ENCODE measurements at regions not wholly inside any gene's neighbourhood (a gene's known extent, or its start where the extent isn't known, plus 50 kb on each side); places are given as distances from the start of the nearest gene placed in this dataset.
"Not testable (repeated sequence)": the region's sequence is repeated elsewhere in the genome, so short reads cannot be mapped to it uniquely, and the experiment has no call there.

GRCh38 chr15:70576696-70577095 is 186.7 kb downstream of the UACA start:
- DNase-seq (ENCODE audit: low read depth in 2 of 2), result no peak

GRCh38 chr15:70576276-70576675 is 187.1 kb downstream of the UACA start:
- no peak for DNase-seq (ENCODE audit: low read depth in 2 of 2)

- peak; percentile 94 to 96 for DNase-seq (ENCODE audit: low read depth in 2 of 2)
Observed at GRCh38 chr15:70575231-70576226, 187.8 kb downstream of the UACA start.

GRCh38 chr15:70574325-70574724 is 189.0 kb downstream of the UACA start:
- DNase-seq (ENCODE audit: low read depth in 2 of 2), result not testable (repeated sequence)

GRCh38 chr15:70573121-70573850 is 190.1 kb downstream of the UACA start:
- DNase-seq (ENCODE audit: low read depth in 2 of 2), result no peak

GRCh38 chr15:70569714-70570231 is 193.6 kb downstream of the UACA start:
- DNase-seq (ENCODE audit: low read depth in 2 of 2), result no peak

GRCh38 chr15:70569091-70569713 is 194.2 kb downstream of the UACA start:
- peak; percentile 60 to 65 for DNase-seq (ENCODE audit: low read depth in 2 of 2)

- DNase-seq (ENCODE audit: low read depth in 2 of 2), result no peak
Observed at GRCh38 chr15:70566989-70567388, 196.4 kb downstream of the UACA start.

GRCh38 chr15:70566047-70566835 is 197.1 kb downstream of the UACA start:
- DNase-seq (ENCODE audit: low read depth in 2 of 2), result no peak

GRCh38 chr15:70563561-70564095 is 199.7 kb downstream of the UACA start:
- DNase-seq (ENCODE audit: low read depth in 2 of 2), result no peak

GRCh38 chr15:70562906-70563305 is 200.5 kb downstream of the UACA start:
- no peak for DNase-seq (ENCODE audit: low read depth in 2 of 2)

GRCh38 chr15:70561885-70562284 is 201.5 kb downstream of the UACA start:
- DNase-seq (ENCODE audit: low read depth in 2 of 2), result no peak

GRCh38 chr15:70560617-70561328 is 202.6 kb downstream of the UACA start:
- DNase-seq (ENCODE audit: low read depth in 2 of 2), result no peak

GRCh38 chr15:70559265-70560239 is 203.8 kb downstream of the UACA start:
- no peak for DNase-seq (ENCODE audit: low read depth in 2 of 2)

- no peak for DNase-seq (ENCODE audit: low read depth in 2 of 2)
Observed at GRCh38 chr15:70558406-70559264, 204.7 kb downstream of the UACA start.

- DNase-seq (ENCODE audit: low read depth in 2 of 2), result no peak
Observed at GRCh38 chr15:70557521-70558258, 205.7 kb downstream of the UACA start.

GRCh38 chr15:70556779-70557178 is 206.6 kb downstream of the UACA start:
- no peak for DNase-seq (ENCODE audit: low read depth in 2 of 2)
